Adrenal gland (tissue), 9 donors: ENCODE measurements at regions not wholly inside any gene's neighbourhood (a gene's known extent, or its start where the extent isn't known, plus 50 kb on each side); places are given as distances from the start of the nearest gene placed in this dataset.

Experiments
- DNase-seq, 7 donors: peaks; one replicate each; pipeline ENCODE4 v3.0.0-alpha.2; 2019 to 2020
- H3K27ac ChIP-seq, 5 donors: fragments of 200-600 bp; sonication (generic) in 4 of 5; 1 replicate in 3 of 5; 2 replicates in 2 of 5; pipeline versions ENCODE4 v1.5.1 to v1.8.0; 2016 to 2020; ENCODE audit warnings: mild to moderate bottlenecking in 1 of 5
- H3K27me3 ChIP-seq: fragments of 200-600 bp; 2 replicates; pipeline ENCODE4 v1.8.0; 2021
- H3K36me3 ChIP-seq, 2 donors: fragments of 200-600 bp; replicated peaks in 1 of 2; 1 replicate in 1 of 2; 2 replicates in 1 of 2; pipeline versions ENCODE4 v1.5.1 to v1.8.0; 2018 to 2022
- H3K4me1 ChIP-seq, 2 donors: fragments of 200-600 bp; replicated peaks in 1 of 2; 1 replicate in 1 of 2; 2 replicates in 1 of 2; pipeline versions ENCODE4 v1.5.1 to v1.8.0; 2018 to 2021
- H3K4me3 ChIP-seq, 4 donors: fragments of 200-600 bp; sonication (generic) in 3 of 4; one replicate each; pipeline ENCODE4 v1.5.1; 2016 to 2018
- H3K9me3 ChIP-seq, 3 donors: fragments of 200-600 bp; sonication (generic) in 1 of 3; replicated peaks in 1 of 3; 1 replicate in 2 of 3; 2 replicates in 1 of 3; pipeline versions ENCODE4 v1.5.1 to v1.8.0; 2016 to 2021
- POLR2A ChIP-seq, 2 donors: fragments of 450-650 bp; IDR thresholded peaks; one replicate each; pipeline ENCODE4 v1.6.1; 2017; ENCODE audit warnings: antibody characterized with exemption in 2 of 2, mild to moderate bottlenecking in 2 of 2, moderate library complexity in 1 of 2
- WGBS, 4 donors: extraction: QIAGEN DNeasy Blood & Tissue Kit in 2 of 4; methylation state at CpG; one replicate each; pipeline versions ENCODE4 v1.1.5 to v1.1.7; 2013 to 2017; 5-methylcytosine and 5-hydroxymethylcytosine counted together
- intact Hi-C, 2 donors: fragments of 100-400 bp; cut with DNase I; formaldehyde crosslinking; loops; one replicate each; pipeline versions ENCODE4 v1.14.1 to v1.15.0; 2022 to 2023
- TF ChIP-seq, protein P1 (sequence below), 6 experiments: fragments of 450-650 bp in 4 of 6; fragments of 200-600 bp in 2 of 6; sonication (generic) in 1 of 6; IDR thresholded peaks; 1 replicate in 5 of 6; 2 replicates in 1 of 6; pipeline versions ENCODE4 v1.5.1 to v1.8.0; 2016 to 2021; ENCODE audit warnings: antibody characterized with exemption in 6 of 6, mild to moderate bottlenecking in 2 of 6, moderate library complexity in 1 of 6
- donor health status: healthy with polysubstance abuse.
- donor health status: Bipolar disorder and iron deficiency.
- donor health status: DM: yes; HTN: yes; CAD: no.
- donor health status: DM: no; HTN: no; CAD: no.
- donor health status: DM: no; HTN: no; CAD: no.

DNA sequence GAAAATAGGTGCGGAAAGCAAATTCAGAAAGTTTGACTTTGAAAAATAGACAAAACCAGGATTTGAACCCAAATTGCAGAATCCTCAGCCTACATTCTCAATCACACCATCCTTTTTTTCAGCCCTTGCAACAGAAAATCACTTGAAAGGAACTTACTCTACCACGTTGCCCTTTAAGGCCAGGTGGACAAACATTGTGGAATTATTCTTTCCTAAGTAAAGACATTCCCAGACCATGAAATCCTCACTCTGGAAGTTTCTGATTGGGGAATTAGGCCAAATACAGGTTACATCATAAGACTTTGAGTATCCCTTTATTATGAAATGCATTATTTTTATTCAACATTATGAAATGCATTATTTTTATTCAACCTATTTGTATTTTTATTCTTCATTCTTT, 259.4 kb downstream of the RAD51AP2 start:
- H3K27ac ChIP-seq, result no peak overlapping the region
- H3K36me3 ChIP-seq, result no peaks in the 10 kb centered on the region
- no peaks in the 10 kb centered on the region for H3K27me3 ChIP-seq
- TF ChIP-seq, protein P1, sequence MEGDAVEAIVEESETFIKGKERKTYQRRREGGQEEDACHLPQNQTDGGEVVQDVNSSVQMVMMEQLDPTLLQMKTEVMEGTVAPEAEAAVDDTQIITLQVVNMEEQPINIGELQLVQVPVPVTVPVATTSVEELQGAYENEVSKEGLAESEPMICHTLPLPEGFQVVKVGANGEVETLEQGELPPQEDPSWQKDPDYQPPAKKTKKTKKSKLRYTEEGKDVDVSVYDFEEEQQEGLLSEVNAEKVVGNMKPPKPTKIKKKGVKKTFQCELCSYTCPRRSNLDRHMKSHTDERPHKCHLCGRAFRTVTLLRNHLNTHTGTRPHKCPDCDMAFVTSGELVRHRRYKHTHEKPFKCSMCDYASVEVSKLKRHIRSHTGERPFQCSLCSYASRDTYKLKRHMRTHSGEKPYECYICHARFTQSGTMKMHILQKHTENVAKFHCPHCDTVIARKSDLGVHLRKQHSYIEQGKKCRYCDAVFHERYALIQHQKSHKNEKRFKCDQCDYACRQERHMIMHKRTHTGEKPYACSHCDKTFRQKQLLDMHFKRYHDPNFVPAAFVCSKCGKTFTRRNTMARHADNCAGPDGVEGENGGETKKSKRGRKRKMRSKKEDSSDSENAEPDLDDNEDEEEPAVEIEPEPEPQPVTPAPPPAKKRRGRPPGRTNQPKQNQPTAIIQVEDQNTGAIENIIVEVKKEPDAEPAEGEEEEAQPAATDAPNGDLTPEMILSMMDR (IDR thresholded peaks at IDR 0.05), result no peak
- no peak for TF ChIP-seq POLR2A (IDR thresholded peaks at IDR 0.05)
- no peaks in the 10 kb centered on the region for H3K9me3 ChIP-seq
- H3K4me3 ChIP-seq, result no peak overlapping the region
- no peak for DNase-seq
- H3K4me1 ChIP-seq, result no peaks in the 10 kb centered on the region
- intact Hi-C loops, result no loop called here
- WGBS, 4 donors, result 51 to 75% (median 59%) methylated on average over 2 of the region's 2 CpGs

DNA sequence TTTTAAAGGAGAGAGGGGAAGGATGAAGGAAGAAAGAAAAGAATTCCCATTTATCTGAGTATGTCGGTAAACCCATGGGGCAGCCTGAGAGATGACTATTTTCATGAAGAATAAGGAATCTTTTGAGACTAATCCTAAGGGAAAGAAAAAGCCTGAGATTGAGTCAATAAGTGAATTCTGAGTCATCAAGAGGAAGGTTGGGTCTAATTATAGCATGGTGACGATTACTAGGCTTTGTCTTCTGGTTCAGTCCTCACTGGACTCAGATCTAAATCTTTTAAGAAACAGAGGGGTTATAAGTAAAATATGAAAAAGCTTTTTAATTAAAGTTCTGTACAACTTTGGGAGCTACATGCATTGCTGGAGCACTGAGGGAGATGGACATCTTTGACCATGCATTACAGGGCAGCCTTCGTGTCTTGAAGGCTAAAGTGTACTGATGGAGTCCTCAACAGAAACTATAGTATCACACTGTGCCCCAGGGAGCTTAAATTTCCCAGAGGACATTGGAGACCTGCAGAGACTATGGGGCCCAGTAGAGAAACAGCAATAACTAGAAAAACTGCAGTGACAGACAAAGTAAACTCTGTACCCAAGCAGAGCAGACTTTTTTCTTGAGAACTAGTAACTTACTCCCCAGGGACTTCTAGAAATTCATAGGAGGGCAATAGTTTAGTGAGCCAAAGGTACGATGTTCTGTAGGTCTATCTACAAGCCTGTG, 260.9 kb downstream of the RAD51AP2 start:
- no peak for TF ChIP-seq POLR2A (IDR thresholded peaks at IDR 0.05)
- 42 to 71% (median 57%) methylated on average over 4 of the region's 4 CpGs for WGBS, 4 donors

DNA sequence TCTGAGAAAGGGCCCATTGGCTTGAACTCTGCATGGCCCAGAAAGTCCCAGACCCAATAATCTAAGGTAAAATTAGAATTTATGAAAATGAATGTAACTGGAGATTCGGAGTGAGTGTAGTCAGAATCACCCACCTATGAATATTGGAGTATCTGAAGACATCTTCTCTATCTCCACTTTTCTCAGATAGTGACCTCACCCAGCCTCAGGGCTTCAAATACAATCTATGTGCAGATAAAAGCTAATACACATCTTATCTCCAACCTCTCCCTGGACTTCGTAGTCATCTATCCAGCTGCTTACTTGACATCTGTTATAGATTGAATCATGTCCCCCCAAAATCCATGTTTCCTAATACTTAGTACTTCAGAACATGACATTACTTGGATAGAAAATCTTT, 263.2 kb downstream of the RAD51AP2 start:
- H3K4me1 ChIP-seq, result no peaks in the 10 kb centered on the region
- H3K9me3 ChIP-seq, result no peaks in the 10 kb centered on the region
- no peak overlapping the region for H3K27ac ChIP-seq
- intact Hi-C loops, result no loop called here
- no peaks in the 10 kb centered on the region for H3K36me3 ChIP-seq
- H3K27me3 ChIP-seq, result no peaks in the 10 kb centered on the region
- no peak overlapping the region for H3K4me3 ChIP-seq
- no peak for DNase-seq
- TF ChIP-seq, protein P1 (IDR thresholded peaks at IDR 0.05), result no peak
- no peak for TF ChIP-seq POLR2A (IDR thresholded peaks at IDR 0.05)
- 68 to 83% (median 78%) methylated on average over 2 of the region's 2 CpGs for WGBS, 4 donors

More for the DNA sequence above, 260.9 kb downstream of the RAD51AP2 start:
- H3K36me3 ChIP-seq, result no peaks in the 10 kb centered on the region
- intact Hi-C loops, result no loop called here
- no peak overlapping the region for H3K27ac ChIP-seq
- H3K4me1 ChIP-seq, result no peaks in the 10 kb centered on the region
- H3K27me3 ChIP-seq, result no peaks in the 10 kb centered on the region
- no peak overlapping the region for H3K4me3 ChIP-seq
- H3K9me3 ChIP-seq, result no peaks in the 10 kb centered on the region
- no peak for DNase-seq

DNA sequence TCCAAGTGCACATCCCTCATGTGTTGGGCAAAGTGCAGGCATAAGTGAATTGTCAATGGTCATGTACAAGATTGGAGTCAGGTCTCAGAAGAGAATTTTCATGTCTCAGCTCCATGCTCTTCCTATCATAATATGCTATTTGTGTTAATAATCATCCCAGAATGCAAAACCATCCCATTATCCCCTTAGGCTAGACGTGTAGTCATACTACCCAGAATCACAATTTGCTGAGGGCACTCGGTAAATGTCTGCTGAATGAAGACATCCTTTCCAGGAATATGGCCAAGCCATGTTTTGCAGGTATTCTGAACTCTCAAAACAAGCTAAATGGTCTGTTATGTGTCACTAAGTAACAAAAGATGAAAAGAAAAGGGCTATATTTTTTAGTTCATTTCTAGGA, 263.8 kb downstream of the RAD51AP2 start:
- no peak overlapping the region for H3K27ac ChIP-seq
- no peak overlapping the region for H3K4me3 ChIP-seq
- H3K27me3 ChIP-seq, result no peaks in the 10 kb centered on the region
- TF ChIP-seq, protein P1 (IDR thresholded peaks at IDR 0.05), result no peak
- TF ChIP-seq POLR2A (IDR thresholded peaks at IDR 0.05), result no peak
- 84 to 92% (median 85%) methylated on average over 2 of the region's 2 CpGs for WGBS, 4 donors
- H3K9me3 ChIP-seq, result no peaks in the 10 kb centered on the region
- H3K36me3 ChIP-seq, result no peaks in the 10 kb centered on the region
- no peak for DNase-seq
- H3K4me1 ChIP-seq, result no peaks in the 10 kb centered on the region
- intact Hi-C loops, result no loop called here

DNA sequence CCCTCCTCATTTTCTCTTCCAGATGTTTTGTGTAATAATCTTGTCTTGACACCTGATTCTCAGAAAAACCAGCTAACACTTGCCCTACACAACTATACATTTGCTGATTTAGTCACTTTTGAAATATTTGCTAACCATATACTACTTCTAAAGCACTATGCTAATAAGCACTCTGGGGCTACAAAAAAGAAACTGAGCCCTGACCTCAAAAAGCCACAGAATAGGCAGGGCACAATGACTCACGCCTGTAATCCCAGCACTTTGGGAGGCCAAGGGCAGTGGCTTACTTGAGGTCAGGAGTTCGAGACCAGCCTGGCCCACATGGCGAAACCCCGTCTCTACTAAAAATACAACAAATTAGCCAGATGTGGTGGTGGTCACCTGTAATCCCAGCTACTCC, 266.0 kb downstream of the RAD51AP2 start:
- no peaks in the 10 kb centered on the region for H3K36me3 ChIP-seq
- no peak for DNase-seq
- no peaks in the 10 kb centered on the region for H3K9me3 ChIP-seq
- intact Hi-C loops, result no loop called here
- no peaks in the 10 kb centered on the region for H3K4me1 ChIP-seq
- no peak overlapping the region for H3K27ac ChIP-seq
- 75 to 93% (median 80%) methylated on average over 4 of the region's 4 CpGs for WGBS, 4 donors
- TF ChIP-seq, protein P1 (IDR thresholded peaks at IDR 0.05), result no peak
- TF ChIP-seq POLR2A (IDR thresholded peaks at IDR 0.05), result no peak
- H3K27me3 ChIP-seq, result no peaks in the 10 kb centered on the region
- no peak overlapping the region for H3K4me3 ChIP-seq
